ENCODE measurements at regions not wholly inside any gene's neighbourhood (a gene's known extent, or its start where the extent isn't known, plus 50 kb on each side); places are given as distances from the start of the nearest gene placed in this dataset.

DNA sequence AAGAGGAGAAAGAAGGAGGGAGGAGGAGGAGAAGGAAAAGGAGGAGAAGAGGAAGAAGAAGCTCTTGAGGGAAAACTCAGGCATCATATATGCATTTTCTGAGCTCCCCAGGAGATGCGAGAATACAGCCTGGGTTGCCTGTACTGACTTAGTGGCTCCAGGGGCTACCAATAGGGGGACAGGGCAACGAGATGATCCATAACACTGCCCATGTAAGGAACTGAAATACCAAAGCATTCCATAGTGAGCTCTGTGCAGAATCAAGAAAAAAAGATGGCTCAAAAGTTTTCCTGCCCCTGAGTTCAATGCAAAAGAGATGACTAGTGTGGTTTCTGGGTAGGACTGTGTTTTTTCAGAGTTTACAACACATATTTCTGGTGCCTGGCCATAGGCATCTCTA lies 258.7 kb downstream of the ALDH8A1 start:
- TF ChIP-seq EP300 (IDR thresholded peaks at IDR 0.05), result no peak
- no peak for TF ChIP-seq CTCF (IDR thresholded peaks at IDR 0.05)
